ENCODE measurements at regions not wholly inside any gene's neighbourhood (a gene's known extent, or its start where the extent isn't known, plus 50 kb on each side); places are given as distances from the start of the nearest gene placed in this dataset.

DNA sequence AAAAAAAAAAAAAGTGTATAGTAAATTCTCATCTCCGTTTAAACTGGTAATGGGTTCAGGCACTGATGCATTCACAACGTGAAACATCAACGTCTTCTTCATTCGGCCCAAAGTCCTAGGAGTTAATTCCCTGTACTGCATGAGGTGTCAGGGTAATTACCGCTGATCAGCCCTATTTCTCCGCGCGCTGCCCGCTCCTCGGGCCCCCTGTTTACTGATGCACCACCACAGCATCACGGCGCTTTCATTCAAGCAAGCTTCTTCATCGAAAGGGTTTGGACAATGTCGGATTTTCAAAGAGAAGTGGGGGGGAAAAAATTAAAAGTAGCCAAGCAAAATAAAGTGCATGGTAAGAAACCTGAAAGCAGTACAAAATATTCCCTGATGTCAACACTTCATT, 352.0 kb upstream of the POU3F3 start:
- Histone ChIP-seq H3K4me1 (ENCODE audit: control insufficient read depth, extremely low read depth, insufficient read depth, low read length) (no peaks in the 10 kb centered on the region), H3K4me2 (ENCODE audit: extremely low read depth, insufficient read depth, low read length) (no peak overlapping the region), H3K36me3 (ENCODE audit: control insufficient read depth, insufficient read depth, low read length) (no peaks in the 10 kb centered on the region), H4K20me1 (ENCODE audit: control insufficient read depth, extremely low read depth, insufficient read depth, low read length) (no peaks in the 10 kb centered on the region), H3K27ac (ENCODE audit: insufficient read depth, low read length) (no peak overlapping the region), H3K79me2 (ENCODE audit: control insufficient read depth, insufficient read depth, low read length) (no peaks in the 10 kb centered on the region), H3K9me3 (ENCODE audit: control insufficient read depth, insufficient read depth, low read depth, low read length) (no peaks in the 10 kb centered on the region), H2AFZ (ENCODE audit: low read length) (no peak overlapping the region), H3K4me3 (replicated peaks in 1 of 4; ENCODE audit: control extremely low read depth in 1 of 4, insufficient read depth in 1 of 4, low read depth in 3 of 4, low read length in 4 of 4) (no peak overlapping the region), H3K9ac (ENCODE audit: insufficient read depth, low read length) (no peak overlapping the region), H3K27me3 (ENCODE audit: control insufficient read depth, insufficient read depth, low read length) (no peaks in the 10 kb centered on the region)
- no peak for DNase-seq (ENCODE audit: low read depth in 2 of 2)
- no peak for TF ChIP-seq EZH2 (IDR thresholded peaks at IDR 0.05; ENCODE audit: low read length, missing control alignments)
- TF ChIP-seq, protein P1, sequence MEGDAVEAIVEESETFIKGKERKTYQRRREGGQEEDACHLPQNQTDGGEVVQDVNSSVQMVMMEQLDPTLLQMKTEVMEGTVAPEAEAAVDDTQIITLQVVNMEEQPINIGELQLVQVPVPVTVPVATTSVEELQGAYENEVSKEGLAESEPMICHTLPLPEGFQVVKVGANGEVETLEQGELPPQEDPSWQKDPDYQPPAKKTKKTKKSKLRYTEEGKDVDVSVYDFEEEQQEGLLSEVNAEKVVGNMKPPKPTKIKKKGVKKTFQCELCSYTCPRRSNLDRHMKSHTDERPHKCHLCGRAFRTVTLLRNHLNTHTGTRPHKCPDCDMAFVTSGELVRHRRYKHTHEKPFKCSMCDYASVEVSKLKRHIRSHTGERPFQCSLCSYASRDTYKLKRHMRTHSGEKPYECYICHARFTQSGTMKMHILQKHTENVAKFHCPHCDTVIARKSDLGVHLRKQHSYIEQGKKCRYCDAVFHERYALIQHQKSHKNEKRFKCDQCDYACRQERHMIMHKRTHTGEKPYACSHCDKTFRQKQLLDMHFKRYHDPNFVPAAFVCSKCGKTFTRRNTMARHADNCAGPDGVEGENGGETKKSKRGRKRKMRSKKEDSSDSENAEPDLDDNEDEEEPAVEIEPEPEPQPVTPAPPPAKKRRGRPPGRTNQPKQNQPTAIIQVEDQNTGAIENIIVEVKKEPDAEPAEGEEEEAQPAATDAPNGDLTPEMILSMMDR (conservative IDR thresholded peaks at IDR 0.05 in 1 of 2, IDR thresholded peaks at IDR 0.05 in 1 of 2; ENCODE audit: low read depth in 1 of 2, low read length in 2 of 2): no peak

DNA sequence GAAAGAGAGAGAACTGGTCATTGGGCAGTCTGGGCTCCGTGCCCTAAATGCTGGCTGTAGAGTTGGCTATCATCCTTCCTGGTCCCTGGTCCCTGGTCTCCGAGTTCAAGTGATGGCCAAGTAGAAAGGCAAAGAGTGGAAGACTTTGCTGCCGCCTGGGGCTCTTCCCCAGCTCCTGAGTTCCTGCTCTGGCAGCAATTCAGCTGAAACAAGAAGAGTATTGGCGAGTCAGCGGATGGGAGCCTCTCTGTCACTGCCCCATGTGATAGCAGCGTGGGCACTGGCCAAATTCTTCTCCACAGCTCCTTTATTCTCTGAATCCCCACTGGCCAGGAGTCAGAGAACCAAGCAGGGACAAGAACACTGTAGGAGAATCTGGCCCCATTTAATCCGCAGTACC, 351.0 kb upstream of the POU3F3 start:
- Histone ChIP-seq H3K4me2 (ENCODE audit: extremely low read depth, insufficient read depth, low read length) (no peak overlapping the region), H3K4me3 (replicated peaks in 1 of 4; ENCODE audit: control extremely low read depth in 1 of 4, insufficient read depth in 1 of 4, low read depth in 3 of 4, low read length in 4 of 4) (no peak overlapping the region), H3K9ac (ENCODE audit: insufficient read depth, low read length) (no peak overlapping the region), H3K9me3 (ENCODE audit: control insufficient read depth, insufficient read depth, low read depth, low read length) (no peaks in the 10 kb centered on the region), H4K20me1 (ENCODE audit: control insufficient read depth, extremely low read depth, insufficient read depth, low read length) (no peaks in the 10 kb centered on the region), H3K36me3 (ENCODE audit: control insufficient read depth, insufficient read depth, low read length) (no peaks in the 10 kb centered on the region), H2AFZ (ENCODE audit: low read length) (no peak overlapping the region), H3K4me1 (ENCODE audit: control insufficient read depth, extremely low read depth, insufficient read depth, low read length) (no peaks in the 10 kb centered on the region), H3K27ac (ENCODE audit: insufficient read depth, low read length) (no peak overlapping the region), H3K79me2 (ENCODE audit: control insufficient read depth, insufficient read depth, low read length) (no peaks in the 10 kb centered on the region), H3K27me3 (ENCODE audit: control insufficient read depth, insufficient read depth, low read length) (no peaks in the 10 kb centered on the region)
- TF ChIP-seq, protein P1 (conservative IDR thresholded peaks at IDR 0.05 in 1 of 2, IDR thresholded peaks at IDR 0.05 in 1 of 2; ENCODE audit: low read depth in 1 of 2, low read length in 2 of 2): no peak
- TF ChIP-seq EZH2 (IDR thresholded peaks at IDR 0.05; ENCODE audit: low read length, missing control alignments): no peak
- DNase-seq (ENCODE audit: low read depth in 2 of 2): no peak

DNA sequence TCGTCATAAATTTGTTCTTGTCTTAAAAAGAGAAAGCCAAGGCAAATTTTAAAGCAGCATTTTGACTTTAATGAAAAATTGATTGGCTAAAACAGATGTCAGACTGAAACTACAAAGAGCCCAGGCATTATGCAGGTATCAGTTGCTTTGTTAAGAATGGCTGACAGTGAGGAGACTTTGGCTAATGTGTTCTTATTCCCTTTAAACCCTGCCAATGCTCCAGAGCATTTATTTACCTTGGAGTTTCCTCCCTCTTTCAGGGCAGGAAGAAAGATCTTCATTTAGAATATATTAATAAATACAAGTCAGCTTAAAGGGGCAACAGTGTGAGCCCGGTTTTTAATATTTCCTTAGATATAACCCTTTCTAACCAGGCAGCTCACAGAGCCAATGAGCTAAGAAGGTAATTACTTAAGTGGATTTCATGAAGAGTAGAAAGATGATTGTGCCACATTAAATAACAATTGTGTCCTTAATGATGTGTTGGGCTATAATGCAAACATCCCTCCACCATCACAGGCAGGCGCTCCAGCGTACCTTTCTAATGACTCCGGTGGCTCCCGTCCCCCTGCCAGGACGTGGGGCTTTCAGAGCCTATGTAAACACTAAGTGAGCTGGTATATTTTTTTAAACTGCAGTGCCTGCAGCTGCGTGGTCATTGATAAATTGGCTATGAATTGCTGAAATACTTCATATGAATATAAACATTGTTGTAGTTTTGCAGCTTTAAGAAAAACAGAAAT, 349.4 kb upstream of the POU3F3 start:
- Histone ChIP-seq H3K4me3 (replicated peaks in 1 of 4; ENCODE audit: control extremely low read depth in 1 of 4, insufficient read depth in 1 of 4, low read depth in 3 of 4, low read length in 4 of 4) (no peak overlapping the region), H3K9ac (ENCODE audit: insufficient read depth, low read length) (no peak overlapping the region), H3K79me2 (ENCODE audit: control insufficient read depth, insufficient read depth, low read length) (no peaks in the 10 kb centered on the region), H3K36me3 (ENCODE audit: control insufficient read depth, insufficient read depth, low read length) (no peaks in the 10 kb centered on the region), H3K27me3 (ENCODE audit: control insufficient read depth, insufficient read depth, low read length) (no peaks in the 10 kb centered on the region), H3K27ac (ENCODE audit: insufficient read depth, low read length) (no peak overlapping the region), H3K4me2 (ENCODE audit: extremely low read depth, insufficient read depth, low read length) (no peak overlapping the region), H4K20me1 (ENCODE audit: control insufficient read depth, extremely low read depth, insufficient read depth, low read length) (no peaks in the 10 kb centered on the region), H2AFZ (ENCODE audit: low read length) (no peak overlapping the region), H3K4me1 (ENCODE audit: control insufficient read depth, extremely low read depth, insufficient read depth, low read length) (no peaks in the 10 kb centered on the region), H3K9me3 (ENCODE audit: control insufficient read depth, insufficient read depth, low read depth, low read length) (no peaks in the 10 kb centered on the region)
- TF ChIP-seq, protein P1 (conservative IDR thresholded peaks at IDR 0.05 in 1 of 2, IDR thresholded peaks at IDR 0.05 in 1 of 2; ENCODE audit: low read depth in 1 of 2, low read length in 2 of 2): no peak
- no peak for TF ChIP-seq EZH2 (IDR thresholded peaks at IDR 0.05; ENCODE audit: low read length, missing control alignments)
- DNase-seq (ENCODE audit: low read depth in 2 of 2): no peak

All from fibroblast of lung (primary cell).